OCI-LY3 (cell line): ENCODE measurements at regions not wholly inside any gene's neighbourhood (a gene's known extent, or its start where the extent isn't known, plus 50 kb on each side); places are given as distances from the start of the nearest gene placed in this dataset.

Experiments
- H2AFZ ChIP-seq: fragments of 200-600, 300-600 bp; shearing (Covaris generic); 2 replicates; pipeline ENCODE4 v1.6.0; 2014; ENCODE audit warnings: antibody characterized with exemption, low read depth, low read length
- H3K27ac ChIP-seq: fragments of 200-600, 300-600 bp; sonication (generic); 2 replicates; pipeline ENCODE4 v1.5.1; 2014; ENCODE audit warnings: mild to moderate bottlenecking, low read length, moderate library complexity, mixed read lengths
- H3K27me3 ChIP-seq: fragments of 200-600, 300-600 bp; sonication (generic); 2 replicates; pipeline ENCODE4 v1.6.1; 2014; ENCODE audit warnings: low read depth, low read length, mixed read lengths
- H3K36me3 ChIP-seq: fragments of 200-600, 300-600 bp; sonication (generic); replicated peaks from 2 replicates; pipeline ENCODE3; 2014; ENCODE audit warnings: low read depth, low read length, mixed read lengths
- H3K4me1 ChIP-seq: fragments of 300-600, 200-600 bp; sonication (generic); 2 replicates; pipeline ENCODE4 v1.6.1; 2014; ENCODE audit warnings: low read length, mixed read lengths
- H3K4me2 ChIP-seq: fragments of 200-600, 300-600 bp; sonication (generic); 2 replicates; pipeline ENCODE4 v1.6.1; 2014; ENCODE audit warnings: low read length, mixed read lengths
- H3K4me3 ChIP-seq: fragments of 300-600, 200-600 bp; sonication (generic); 2 replicates; pipeline ENCODE4 v1.5.1; 2014; ENCODE audit warnings: antibody characterized with exemption, mild to moderate bottlenecking, low read length, moderate library complexity
- H3K79me2 ChIP-seq: fragments of 300-600, 200-600 bp; shearing (Covaris generic); 2 replicates; pipeline ENCODE4 v1.6.1; 2014; ENCODE audit warnings: mild to moderate bottlenecking, low read length, mixed read lengths
- H3K9ac ChIP-seq: fragments of 300-600, 200-600 bp; shearing (Covaris generic); 2 replicates; pipeline ENCODE4 v1.6.0; 2014; ENCODE audit warnings: mild to moderate bottlenecking, low read length, moderate library complexity
- H3K9me3 ChIP-seq: fragments of 200-600, 300-600 bp; shearing (Covaris generic); 2 replicates; pipeline ENCODE4 v1.6.1; 2014; ENCODE audit warnings: low read length, mixed read lengths; ENCODE audit not compliant: insufficient read depth
- H4K20me1 ChIP-seq: fragments of 200-600, 300-600 bp; sonication (generic); 2 replicates; pipeline ENCODE4 v1.6.1; 2016; ENCODE audit warnings: low read length, mixed read lengths; ENCODE audit not compliant: insufficient read depth
- EZH2phosphoT487 ChIP-seq: fragments of 200-600 bp; shearing (Covaris generic); IDR thresholded peaks from 2 replicates; pipeline ENCODE4 v1.6.1; 2018; ENCODE audit warnings: antibody characterized with exemption, mixed run types, low read depth
- TF ChIP-seq, protein P1 (sequence below): fragments of 200-600, 300-600 bp; sonication (generic); IDR thresholded peaks from 2 replicates; pipeline ENCODE4 v1.5.1; 2014; ENCODE audit warnings: antibody characterized with exemption, low read length, low read depth

DNA sequence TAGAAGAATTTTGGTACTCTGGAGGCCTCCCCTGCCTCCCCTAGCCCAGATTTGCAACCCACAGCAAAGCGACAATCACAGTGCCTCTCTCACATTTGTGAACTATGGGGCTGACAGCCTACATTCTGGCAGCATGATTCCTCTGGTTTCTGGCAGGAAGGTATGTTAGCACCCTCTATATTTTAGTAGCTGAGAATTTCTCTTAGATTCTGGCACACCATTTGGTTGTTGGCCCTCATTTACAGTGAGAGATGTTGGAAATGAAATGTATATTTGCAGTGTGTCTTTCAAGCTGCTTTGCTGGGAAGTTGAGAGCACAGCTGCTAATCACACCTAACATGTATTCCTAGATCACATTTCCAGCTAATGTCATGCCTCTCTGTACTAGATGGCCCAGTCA is 735.0 kb downstream of the FGF9 start:
- Histone ChIP-seq H3K36me3 (no peaks in the 10 kb centered on the region), H3K9ac (no peak overlapping the region), H3K27ac (no peak overlapping the region), H3K27me3 (no peaks in the 10 kb centered on the region), H4K20me1 (no peaks in the 10 kb centered on the region), H3K9me3 (no peaks in the 10 kb centered on the region), H3K4me3 (no peak overlapping the region), H3K4me2 (no peak overlapping the region), H2AFZ (no peak overlapping the region), H3K79me2 (no peaks in the 10 kb centered on the region), H3K4me1 (no peaks in the 10 kb centered on the region)
- TF ChIP-seq, protein P1, sequence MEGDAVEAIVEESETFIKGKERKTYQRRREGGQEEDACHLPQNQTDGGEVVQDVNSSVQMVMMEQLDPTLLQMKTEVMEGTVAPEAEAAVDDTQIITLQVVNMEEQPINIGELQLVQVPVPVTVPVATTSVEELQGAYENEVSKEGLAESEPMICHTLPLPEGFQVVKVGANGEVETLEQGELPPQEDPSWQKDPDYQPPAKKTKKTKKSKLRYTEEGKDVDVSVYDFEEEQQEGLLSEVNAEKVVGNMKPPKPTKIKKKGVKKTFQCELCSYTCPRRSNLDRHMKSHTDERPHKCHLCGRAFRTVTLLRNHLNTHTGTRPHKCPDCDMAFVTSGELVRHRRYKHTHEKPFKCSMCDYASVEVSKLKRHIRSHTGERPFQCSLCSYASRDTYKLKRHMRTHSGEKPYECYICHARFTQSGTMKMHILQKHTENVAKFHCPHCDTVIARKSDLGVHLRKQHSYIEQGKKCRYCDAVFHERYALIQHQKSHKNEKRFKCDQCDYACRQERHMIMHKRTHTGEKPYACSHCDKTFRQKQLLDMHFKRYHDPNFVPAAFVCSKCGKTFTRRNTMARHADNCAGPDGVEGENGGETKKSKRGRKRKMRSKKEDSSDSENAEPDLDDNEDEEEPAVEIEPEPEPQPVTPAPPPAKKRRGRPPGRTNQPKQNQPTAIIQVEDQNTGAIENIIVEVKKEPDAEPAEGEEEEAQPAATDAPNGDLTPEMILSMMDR: no peak

DNA sequence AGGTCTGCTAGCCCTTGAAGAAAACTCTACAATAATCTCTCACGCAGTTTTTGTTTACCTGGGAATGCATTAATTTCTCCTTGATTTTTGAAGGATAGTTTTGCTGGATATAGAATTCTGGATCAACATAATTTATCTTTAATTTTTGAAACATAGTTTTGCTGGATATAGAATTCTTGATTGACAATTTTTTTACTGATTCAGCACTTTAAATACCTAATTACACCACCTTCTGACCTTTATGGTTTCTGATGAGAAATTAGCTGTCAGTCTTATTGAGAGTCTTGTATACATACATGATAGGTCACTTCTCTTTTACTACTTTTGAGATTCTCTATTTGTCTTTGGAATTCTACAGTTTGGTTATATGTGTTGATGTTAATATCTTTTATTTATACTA is 741.6 kb downstream of the FGF9 start:
- no peaks in the 10 kb centered on the region for H3K36me3 ChIP-seq
- no peak overlapping the region for H3K4me3 ChIP-seq
- H2AFZ ChIP-seq: no peak overlapping the region
- H4K20me1 ChIP-seq: no peaks in the 10 kb centered on the region
- no peak overlapping the region for H3K27ac ChIP-seq
- TF ChIP-seq, protein P1: no peak
- TF ChIP-seq EZH2phosphoT487: no peak
- H3K79me2 ChIP-seq: no peaks in the 10 kb centered on the region
- H3K27me3 ChIP-seq: no peaks in the 10 kb centered on the region
- H3K9ac ChIP-seq: no peak overlapping the region
- H3K4me1 ChIP-seq: no peaks in the 10 kb centered on the region
- no peak overlapping the region for H3K4me2 ChIP-seq
- H3K9me3 ChIP-seq: peaks cover 3% of the 10 kb centered on the region

DNA sequence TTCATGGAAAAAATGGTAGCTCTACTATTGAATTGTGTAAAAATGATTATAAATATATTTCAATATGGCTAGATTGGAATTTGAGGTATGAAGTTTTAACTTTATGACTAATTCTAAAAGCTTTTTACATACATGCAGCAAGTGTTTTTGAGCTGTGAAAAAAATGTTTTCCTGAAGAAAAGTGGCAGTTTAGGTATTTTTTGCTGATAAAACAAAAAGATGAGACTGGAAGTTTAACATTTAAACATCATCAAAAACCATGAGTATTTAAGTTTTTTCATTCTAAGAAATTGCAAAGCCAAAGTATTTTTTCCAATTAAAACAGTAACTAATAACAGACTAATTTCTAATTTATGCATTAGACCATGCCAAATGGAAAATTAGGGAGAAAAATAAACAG is 751.1 kb downstream of the FGF9 start:
- no peaks in the 10 kb centered on the region for H3K4me1 ChIP-seq
- no peaks in the 10 kb centered on the region for H3K36me3 ChIP-seq
- H3K9me3 ChIP-seq: no peaks in the 10 kb centered on the region
- H3K27ac ChIP-seq: no peak overlapping the region
- no peaks in the 10 kb centered on the region for H3K79me2 ChIP-seq
- no peaks in the 10 kb centered on the region for H4K20me1 ChIP-seq
- TF ChIP-seq, protein P1: no peak
- no peak for TF ChIP-seq EZH2phosphoT487
- H3K4me3 ChIP-seq: no peak overlapping the region
- no peak overlapping the region for H3K4me2 ChIP-seq
- no peaks in the 10 kb centered on the region for H3K27me3 ChIP-seq
- no peak overlapping the region for H3K9ac ChIP-seq
- no peak overlapping the region for H2AFZ ChIP-seq

DNA sequence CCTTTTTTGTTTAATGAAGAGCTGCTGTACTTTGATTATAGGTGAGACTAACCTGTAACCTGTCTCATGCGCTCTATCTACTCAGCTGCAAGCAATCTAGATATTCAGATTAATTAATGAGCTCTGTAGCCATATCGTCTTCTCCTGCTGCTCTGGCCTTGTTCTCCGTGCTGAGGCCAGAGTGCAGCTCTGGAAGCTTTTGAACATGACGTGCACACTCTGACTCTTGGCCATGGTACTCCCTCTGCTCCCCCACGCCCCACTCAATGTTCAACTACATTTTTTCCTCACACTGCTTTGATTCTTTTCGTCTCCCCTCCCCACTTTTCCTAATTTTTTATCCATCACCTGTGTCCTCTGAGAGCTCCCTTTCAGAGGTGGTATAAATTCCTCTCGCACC is 751.8 kb downstream of the FGF9 start:
- no peaks in the 10 kb centered on the region for H3K36me3 ChIP-seq
- no peaks in the 10 kb centered on the region for H4K20me1 ChIP-seq
- H3K4me3 ChIP-seq: no peak overlapping the region
- no peak overlapping the region for H3K9ac ChIP-seq
- H3K4me1 ChIP-seq: no peaks in the 10 kb centered on the region
- H3K9me3 ChIP-seq: no peaks in the 10 kb centered on the region
- H3K79me2 ChIP-seq: no peaks in the 10 kb centered on the region
- no peak overlapping the region for H3K4me2 ChIP-seq
- H3K27ac ChIP-seq: no peak overlapping the region
- H3K27me3 ChIP-seq: no peaks in the 10 kb centered on the region
- no peak for TF ChIP-seq EZH2phosphoT487
- TF ChIP-seq, protein P1: no peak
- H2AFZ ChIP-seq: no peak overlapping the region
